A673 (cell line): ENCODE measurements at regions not wholly inside any gene's neighbourhood (a gene's known extent, or its start where the extent isn't known, plus 50 kb on each side); places are given as distances from the start of the nearest gene placed in this dataset.
"Not testable (repeated sequence)": the region's sequence is repeated elsewhere in the genome, so short reads cannot be mapped to it uniquely, and the experiment has no call there.

Experiments
- EZH2 ChIP-seq: fragments of 200-600 bp; sonication (generic); IDR thresholded peaks from 2 replicates; pipeline ENCODE4 v1.6.1; 2017; ENCODE audit warnings: borderline replicate concordance, low read depth, mild to moderate bottlenecking, mixed read lengths, antibody characterized with exemption, low read length; ENCODE audit not compliant: poor library complexity, severe bottlenecking
- TF ChIP-seq, protein P1 (sequence below): fragments of 300-800, 200-600 bp; sonication (generic); conservative IDR thresholded peaks from 2 replicates; pipeline ENCODE4 v1.5.1; 2017; ENCODE audit warnings: low read depth, mild to moderate bottlenecking, antibody characterized with exemption, low read length, moderate library complexity, mixed read lengths

DNA sequence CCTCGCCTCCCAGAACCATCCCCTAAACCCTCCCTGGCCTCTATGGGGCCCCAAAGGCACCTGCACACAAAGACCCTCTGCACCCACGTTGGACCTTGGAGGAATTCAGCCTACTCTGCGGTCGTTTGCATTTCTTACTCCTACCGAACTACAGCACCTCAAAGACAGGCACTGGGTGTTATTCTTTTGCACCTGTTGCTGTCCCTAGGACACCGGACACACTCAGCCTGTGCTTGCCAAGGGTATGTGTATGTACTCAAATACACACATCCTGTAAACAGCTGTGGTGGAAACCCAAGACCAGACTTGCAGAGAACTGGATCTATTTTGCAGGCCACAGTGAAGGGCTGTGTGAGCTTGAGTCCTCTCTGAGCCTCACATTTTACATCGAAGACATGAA lies 122.1 kb downstream of the TNFRSF13B start:
- TF ChIP-seq, protein P1, sequence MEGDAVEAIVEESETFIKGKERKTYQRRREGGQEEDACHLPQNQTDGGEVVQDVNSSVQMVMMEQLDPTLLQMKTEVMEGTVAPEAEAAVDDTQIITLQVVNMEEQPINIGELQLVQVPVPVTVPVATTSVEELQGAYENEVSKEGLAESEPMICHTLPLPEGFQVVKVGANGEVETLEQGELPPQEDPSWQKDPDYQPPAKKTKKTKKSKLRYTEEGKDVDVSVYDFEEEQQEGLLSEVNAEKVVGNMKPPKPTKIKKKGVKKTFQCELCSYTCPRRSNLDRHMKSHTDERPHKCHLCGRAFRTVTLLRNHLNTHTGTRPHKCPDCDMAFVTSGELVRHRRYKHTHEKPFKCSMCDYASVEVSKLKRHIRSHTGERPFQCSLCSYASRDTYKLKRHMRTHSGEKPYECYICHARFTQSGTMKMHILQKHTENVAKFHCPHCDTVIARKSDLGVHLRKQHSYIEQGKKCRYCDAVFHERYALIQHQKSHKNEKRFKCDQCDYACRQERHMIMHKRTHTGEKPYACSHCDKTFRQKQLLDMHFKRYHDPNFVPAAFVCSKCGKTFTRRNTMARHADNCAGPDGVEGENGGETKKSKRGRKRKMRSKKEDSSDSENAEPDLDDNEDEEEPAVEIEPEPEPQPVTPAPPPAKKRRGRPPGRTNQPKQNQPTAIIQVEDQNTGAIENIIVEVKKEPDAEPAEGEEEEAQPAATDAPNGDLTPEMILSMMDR: not testable (repeated sequence)
- not testable (repeated sequence) for TF ChIP-seq EZH2
